ENCODE measurements at regions not wholly inside any gene's neighbourhood (a gene's known extent, or its start where the extent isn't known, plus 50 kb on each side); places are given as distances from the start of the nearest gene placed in this dataset.

GRCh38 chr20:43364001-43364400 is 93.7 kb upstream of the SRSF6 start:
- no peak for TF ChIP-seq CTCF (IDR thresholded peaks at IDR 0.05; ENCODE audit: extremely low read depth, missing control alignments)
- no peak for DNase-seq (ENCODE audit: low spot score)

- TF ChIP-seq CTCF (IDR thresholded peaks at IDR 0.05; ENCODE audit: extremely low read depth, missing control alignments) = no peak
- no peak for DNase-seq (ENCODE audit: low spot score)
Observed at GRCh38 chr20:43363506-43363905, 94.2 kb upstream of the SRSF6 start.

GRCh38 chr20:43361526-43361925 is 96.2 kb upstream of the SRSF6 start:
- TF ChIP-seq CTCF (IDR thresholded peaks at IDR 0.05; ENCODE audit: extremely low read depth, missing control alignments) = no peak
- DNase-seq (ENCODE audit: low spot score) = no peak

- no peak for TF ChIP-seq CTCF (IDR thresholded peaks at IDR 0.05; ENCODE audit: extremely low read depth, missing control alignments)
- DNase-seq (ENCODE audit: low spot score) = no peak
Observed at GRCh38 chr20:43360016-43360415, 97.7 kb upstream of the SRSF6 start.

- DNase-seq (ENCODE audit: low spot score) = no peak
- no peak for TF ChIP-seq CTCF (IDR thresholded peaks at IDR 0.05; ENCODE audit: extremely low read depth, missing control alignments)
Observed at GRCh38 chr20:43358811-43359210, 98.9 kb upstream of the SRSF6 start.

- no peak for DNase-seq (ENCODE audit: low spot score)
- no peak for TF ChIP-seq CTCF (IDR thresholded peaks at IDR 0.05; ENCODE audit: extremely low read depth, missing control alignments)
Observed at GRCh38 chr20:43357352-43357751, 100.3 kb upstream of the SRSF6 start.

GRCh38 chr20:43355610-43356009 is 102.1 kb upstream of the SRSF6 start:
- no peak for DNase-seq (ENCODE audit: low spot score)
- TF ChIP-seq CTCF (IDR thresholded peaks at IDR 0.05; ENCODE audit: extremely low read depth, missing control alignments) = no peak
